ENCODE measurements at regions not wholly inside any gene's neighbourhood (a gene's known extent, or its start where the extent isn't known, plus 50 kb on each side); places are given as distances from the start of the nearest gene placed in this dataset.

DNA sequence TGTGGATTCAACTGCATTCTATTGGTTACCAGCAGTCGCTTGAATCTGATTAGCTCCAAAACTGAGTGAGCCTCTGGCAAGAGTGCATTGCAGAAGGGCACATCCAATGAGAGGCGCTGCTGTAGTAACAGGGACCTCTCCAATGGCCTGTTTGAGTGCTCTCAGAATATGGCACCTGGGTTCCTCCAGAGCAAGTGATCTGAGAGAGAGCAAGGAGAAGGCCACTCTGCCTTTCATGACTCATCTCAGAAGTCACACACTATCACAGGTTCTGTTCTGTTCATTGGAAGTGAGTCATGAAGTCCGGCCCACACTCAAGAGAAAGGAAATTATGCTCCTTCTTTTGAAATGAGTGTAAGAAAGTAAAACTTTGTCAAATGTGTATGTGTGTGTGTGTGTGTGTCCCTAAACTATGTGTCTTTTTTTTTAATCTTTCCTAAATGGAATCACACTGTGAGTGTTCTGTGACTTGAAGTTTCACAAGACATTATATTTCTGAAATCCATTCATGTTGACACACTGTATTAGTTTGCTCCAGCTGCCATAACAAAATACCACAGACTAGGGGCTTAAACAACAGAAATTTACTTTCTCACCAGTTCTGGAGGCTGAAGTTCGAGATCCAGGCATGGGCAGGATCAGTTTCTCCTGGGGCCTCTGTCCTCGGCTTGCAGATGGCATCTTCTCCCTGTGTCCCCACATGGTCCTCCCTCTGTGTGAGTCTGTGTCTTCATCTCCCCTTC is 138.3 kb upstream of the CDYL start:
- no peak for TF ChIP-seq POLR2AphosphoS5 (IDR thresholded peaks at IDR 0.05)
- no peak for TF ChIP-seq CTCF (IDR thresholded peaks at IDR 0.05)

All from sigmoid colon (tissue), 4 donors.